Right lobe of liver (tissue), 4 donors: ENCODE measurements at regions not wholly inside any gene's neighbourhood (a gene's known extent, or its start where the extent isn't known, plus 50 kb on each side); places are given as distances from the start of the nearest gene placed in this dataset.
A peak's percentile ranks its signal among the peaks of the same experiment; 100 is the strongest.

ENCODE experiments used
- POLR2A ChIP-seq: fragments of 450-650 bp; IDR thresholded peaks from one replicate; pipeline ENCODE4 v1.6.1; 2017; ENCODE audit warnings: antibody characterized with exemption, mild to moderate bottlenecking
- TF ChIP-seq, protein P1 (sequence below), 4 donors: fragments of 200-600 bp in 3 of 4; fragments of 450-650 bp in 1 of 4; IDR thresholded peaks; one replicate each; pipeline versions ENCODE4 v1.5.1 to v1.8.0; 2016 to 2022; ENCODE audit warnings: antibody characterized with exemption in 4 of 4, mild to moderate bottlenecking in 2 of 4
- donor health status: DM: no; HTN: no; CAD: no.
- donor health status: DM: no; HTN: no; CAD: no.
- donor health status: DM: no; HTN: yes; CAD: no.

DNA sequence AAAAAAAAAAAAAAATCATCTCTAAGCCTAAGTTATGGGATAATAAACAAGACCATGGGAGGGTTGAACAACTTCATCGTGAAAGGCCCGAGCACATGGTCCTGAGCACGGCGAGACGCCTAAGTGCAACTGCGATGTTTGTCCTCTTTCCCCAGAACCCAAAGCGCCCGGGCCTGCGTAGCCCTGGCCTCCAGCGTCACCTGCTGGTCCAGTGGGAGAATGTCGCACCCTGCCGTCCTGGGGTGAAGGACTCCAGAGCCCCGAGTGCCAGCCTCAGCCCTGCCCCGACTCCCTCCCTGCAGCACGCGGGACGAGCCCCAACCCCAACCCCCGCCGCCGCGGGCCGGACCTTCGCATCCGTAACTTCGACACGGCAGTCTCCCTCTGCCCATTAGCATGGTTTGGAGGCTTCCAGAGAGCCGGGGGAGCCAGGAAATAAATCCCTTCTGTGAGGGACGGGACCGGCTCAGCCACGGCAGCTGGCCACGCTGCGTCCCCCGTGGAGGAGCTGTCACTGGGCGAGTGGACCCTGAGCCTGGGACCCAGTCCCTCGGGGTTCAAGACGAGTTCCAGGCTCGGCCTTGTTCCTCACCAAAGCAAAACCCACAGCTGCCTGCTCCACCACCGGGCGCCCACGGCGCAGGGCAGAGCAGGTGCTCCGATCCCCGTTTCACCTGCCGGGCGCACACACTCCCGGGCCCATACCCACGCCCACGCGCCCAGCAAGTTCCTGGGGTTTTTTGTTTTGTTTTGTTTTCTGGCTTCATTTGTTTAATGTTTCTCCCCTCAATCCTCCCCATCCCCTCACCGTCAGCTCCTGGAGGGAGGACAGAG is 132.5 kb upstream of the HAND1 start:
- TF ChIP-seq, protein P1, sequence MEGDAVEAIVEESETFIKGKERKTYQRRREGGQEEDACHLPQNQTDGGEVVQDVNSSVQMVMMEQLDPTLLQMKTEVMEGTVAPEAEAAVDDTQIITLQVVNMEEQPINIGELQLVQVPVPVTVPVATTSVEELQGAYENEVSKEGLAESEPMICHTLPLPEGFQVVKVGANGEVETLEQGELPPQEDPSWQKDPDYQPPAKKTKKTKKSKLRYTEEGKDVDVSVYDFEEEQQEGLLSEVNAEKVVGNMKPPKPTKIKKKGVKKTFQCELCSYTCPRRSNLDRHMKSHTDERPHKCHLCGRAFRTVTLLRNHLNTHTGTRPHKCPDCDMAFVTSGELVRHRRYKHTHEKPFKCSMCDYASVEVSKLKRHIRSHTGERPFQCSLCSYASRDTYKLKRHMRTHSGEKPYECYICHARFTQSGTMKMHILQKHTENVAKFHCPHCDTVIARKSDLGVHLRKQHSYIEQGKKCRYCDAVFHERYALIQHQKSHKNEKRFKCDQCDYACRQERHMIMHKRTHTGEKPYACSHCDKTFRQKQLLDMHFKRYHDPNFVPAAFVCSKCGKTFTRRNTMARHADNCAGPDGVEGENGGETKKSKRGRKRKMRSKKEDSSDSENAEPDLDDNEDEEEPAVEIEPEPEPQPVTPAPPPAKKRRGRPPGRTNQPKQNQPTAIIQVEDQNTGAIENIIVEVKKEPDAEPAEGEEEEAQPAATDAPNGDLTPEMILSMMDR (IDR thresholded peaks at IDR 0.05) = peak; percentile 69 to 87 (median 78)
- TF ChIP-seq POLR2A = no peak
